Stimulated activated CD4-positive, alpha-beta T cell treated with anti-CD3 and anti-CD28 coated beads, Interleukin-15, amount 100 ng/mL, for 24 hours (primary cell): ENCODE measurements at regions not wholly inside any gene's neighbourhood (a gene's known extent, or its start where the extent isn't known, plus 50 kb on each side); places are given as distances from the start of the nearest gene placed in this dataset.
A peak's percentile ranks its signal among the peaks of the same experiment; 100 is the strongest.

Experiments used
- DNase-seq: peaks from one replicate; pipeline ENCODE4 v3.0.0-alpha.2; 2020

DNA sequence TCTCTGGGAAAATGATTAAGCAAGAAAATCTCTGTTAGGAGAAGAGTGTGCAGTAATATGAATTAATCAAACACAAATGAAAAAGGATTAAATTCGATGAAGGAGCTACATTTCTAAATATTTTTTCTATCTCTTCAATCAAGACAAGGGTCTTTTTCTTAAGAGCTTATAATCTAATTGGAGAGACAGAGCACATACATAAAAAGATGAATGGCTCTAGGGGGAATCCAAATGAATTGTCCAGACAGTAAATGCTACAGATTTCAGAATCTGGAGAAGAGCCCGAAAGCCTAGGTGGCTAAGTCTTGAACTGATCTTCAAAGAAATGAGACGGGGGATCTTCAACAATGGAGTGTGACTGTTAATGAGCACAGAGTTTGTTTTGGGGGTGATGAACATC, 723.6 kb downstream of the UTRN start:
- no peak for DNase-seq

DNA sequence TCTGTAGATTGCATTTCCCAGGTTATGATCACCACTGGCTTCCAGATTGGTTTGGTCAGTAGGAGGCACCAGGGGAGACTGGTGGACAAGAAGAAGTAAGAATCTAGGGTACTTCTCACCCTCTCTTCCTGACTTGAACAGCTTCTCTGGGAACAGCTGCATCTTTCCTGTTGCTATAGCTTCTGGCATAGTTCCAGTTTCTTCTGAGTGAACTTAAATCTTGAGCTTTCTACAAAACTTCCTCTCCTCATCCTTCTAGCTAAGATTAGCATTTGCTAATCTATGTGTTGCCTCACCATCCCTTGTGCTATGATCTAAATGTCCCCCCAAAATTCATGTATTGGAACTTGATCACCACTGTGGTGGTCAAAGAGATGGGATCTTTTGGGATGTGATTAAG, 724.6 kb downstream of the UTRN start:
- no peak for DNase-seq

GRCh38 chr6:145012039-145012662, 723.2 kb downstream of the EPM2A start:
- DNase-seq: no peak

DNA sequence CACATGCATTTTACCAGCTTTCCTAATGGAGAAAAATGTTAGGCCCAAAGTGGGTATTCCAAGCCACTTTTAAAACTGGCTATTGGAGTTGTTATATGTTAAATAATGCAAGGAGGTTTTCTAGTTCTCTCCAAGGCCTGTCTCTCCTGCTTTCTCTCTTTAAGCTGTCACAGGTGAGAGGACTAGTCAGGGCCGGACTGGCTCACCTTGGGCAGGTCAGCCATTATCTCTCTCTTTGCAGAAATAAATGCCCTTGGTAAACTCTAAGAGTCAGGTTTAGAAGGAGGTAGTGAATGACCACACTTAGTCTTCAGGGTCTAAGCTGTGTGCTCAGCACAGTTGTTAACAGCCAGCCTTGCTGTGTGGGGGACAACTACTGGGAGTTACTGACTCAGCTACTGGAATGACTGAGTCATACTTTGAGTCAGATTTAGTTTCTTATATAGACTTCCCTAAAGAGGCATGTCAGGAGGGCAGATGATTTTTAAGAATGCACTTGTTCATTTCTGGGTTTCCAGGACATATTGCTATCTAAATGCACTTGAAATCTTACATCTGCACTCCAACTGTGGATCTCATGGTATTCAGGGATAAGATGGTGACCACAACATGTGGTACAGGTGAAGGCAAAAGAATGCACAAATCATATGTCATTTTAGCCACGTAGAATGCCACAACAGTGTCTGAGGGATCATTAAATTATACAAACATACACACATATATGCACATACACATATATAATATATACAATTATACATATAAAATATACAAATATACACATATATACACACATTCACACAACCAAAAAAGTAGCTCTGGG, 719.4 kb downstream of the EPM2A start:
- peak; percentile 48 for DNase-seq

- no peak for DNase-seq
Observed at GRCh38 chr6:145017051-145017450, 718.3 kb downstream of the EPM2A start.

DNA sequence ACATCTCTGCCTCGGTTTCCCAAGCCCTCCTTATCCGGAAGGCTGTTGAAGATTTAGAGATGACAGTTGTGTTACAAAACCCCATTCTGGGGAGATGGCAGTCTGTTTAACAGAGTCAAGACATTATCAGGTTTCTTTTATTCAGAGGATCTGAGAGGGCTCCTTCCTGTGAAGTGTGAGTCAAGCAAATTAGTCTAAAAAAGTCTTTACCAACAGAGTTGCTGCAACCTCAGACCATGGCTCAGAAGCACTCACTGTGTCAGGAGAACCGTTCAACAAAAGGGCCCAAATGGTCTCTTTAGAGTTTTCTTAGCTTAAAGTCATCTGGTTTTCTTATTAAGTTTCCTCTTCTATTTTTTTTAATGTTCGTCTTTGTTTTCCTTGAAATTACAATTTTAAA, 717.8 kb downstream of the EPM2A start:
- DNase-seq: no peak

DNA sequence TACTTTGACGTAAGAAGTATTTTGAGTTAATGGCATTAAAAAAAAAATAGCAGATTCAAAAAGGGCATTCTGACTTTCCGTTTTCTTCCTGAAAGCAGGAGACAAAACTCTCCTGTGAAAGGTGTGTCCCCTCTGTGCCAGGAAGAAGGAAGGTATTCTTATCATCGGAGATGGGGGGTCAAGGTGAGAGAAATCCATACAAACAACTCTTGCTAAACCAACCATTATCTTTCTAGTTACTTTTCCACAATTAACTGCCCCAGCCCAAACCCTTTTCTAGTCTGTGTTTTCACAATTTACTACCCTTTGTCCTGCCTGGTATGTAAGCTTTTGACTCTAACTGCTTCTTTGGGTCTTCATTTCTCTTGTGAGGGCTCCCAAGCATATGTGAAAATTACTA, 717.3 kb downstream of the EPM2A start:
- DNase-seq: no peak

DNA sequence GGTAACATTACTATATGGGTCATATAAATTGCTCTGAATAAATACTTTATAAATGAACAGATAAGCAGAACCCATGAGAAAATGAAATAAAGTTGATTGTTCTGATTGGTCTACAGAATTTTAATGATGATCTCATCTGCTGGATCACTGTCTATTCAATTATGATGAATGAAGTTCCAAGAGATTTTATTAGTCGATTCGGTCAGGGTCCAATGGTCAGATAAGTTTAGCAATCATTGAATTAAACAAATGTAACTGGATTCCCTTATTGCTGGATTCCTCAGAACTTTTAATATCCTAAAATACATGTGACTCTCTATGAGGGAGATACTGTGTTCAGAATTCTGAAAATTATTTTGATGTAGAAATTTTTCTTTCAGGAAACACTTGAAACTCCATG, 715.2 kb downstream of the EPM2A start:
- DNase-seq: no peak

- no peak for DNase-seq
Observed at GRCh38 chr6:145020543-145020942, 714.8 kb downstream of the EPM2A start.

DNA sequence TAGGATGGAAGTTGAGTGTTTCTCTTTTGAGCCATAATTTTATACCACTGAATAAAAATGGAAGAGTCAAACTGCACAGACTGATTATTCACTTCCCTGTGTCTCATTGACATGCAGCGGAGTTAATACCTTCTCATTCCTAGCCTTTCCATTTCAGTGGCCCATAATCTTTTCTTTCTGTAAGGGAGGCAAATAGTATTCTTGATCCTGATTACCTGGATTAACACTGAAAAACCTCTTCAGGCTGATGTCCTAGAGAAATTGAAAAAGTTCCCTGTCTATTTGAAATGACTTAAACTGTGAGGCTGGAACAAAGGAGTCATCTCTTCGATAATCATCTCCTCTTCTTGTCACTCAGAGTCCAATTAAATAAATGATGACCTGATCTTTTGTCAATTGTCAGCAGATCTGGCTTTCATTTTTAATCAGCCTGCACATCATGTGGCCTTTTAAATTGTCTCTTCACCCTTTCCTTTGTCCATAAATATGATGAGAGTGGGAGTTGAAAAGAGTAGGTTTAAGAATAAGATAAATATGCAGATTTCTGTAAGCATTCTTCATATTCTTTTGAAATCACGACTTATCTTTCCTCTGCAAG, 713.0 kb downstream of the EPM2A start:
- DNase-seq: no peak

DNA sequence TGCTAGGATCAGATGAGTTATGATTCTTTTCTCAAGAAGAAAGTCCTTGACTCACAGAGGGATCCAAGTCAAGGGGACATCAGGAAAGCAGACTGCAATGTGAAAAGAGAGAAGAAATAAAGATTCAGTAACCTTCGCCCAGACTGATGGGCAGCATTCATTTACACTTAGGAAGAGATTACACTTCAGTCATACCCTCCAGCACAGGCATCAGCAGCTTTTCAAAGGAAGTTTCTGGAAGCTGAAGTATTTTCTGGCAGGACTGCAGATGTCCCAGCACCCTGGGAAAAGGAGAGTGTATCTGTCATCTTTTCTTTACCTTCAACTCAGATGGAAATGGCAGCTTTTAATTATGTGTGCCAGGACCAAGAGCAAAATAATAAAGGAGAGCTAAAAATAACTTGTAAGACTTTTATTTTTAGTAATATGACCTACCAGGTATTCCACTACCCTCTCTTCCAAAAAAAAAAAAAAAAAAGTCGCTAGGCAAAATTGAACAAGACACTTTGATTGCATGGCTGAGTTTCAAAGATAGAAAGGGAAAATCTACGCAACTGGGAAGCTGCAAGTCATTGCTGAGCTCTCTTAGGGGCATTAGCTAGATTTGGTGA, 712.1 kb downstream of the EPM2A start:
- no peak for DNase-seq

DNA sequence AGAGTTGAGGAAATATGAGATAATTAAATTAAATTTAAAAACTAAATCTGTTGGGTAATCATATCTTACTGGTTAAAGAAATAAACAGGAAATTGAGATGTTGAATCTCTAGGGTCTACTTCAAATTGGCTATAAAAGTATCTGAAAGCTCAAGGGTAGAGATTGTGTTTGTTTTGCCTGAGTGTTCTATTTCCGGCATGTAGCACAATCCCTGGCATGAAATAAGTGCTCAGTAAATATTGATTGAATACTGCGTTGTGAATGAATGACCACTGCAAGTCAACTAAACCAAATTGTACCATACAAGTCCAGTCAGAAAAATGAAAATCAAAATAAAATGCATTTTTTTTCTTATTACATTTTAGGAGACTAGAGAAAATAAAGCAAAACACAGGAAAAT, 709.8 kb downstream of the EPM2A start:
- DNase-seq: no peak

GRCh38 chr6:145026267-145026679, 709.0 kb downstream of the EPM2A start:
- DNase-seq: no peak

DNA sequence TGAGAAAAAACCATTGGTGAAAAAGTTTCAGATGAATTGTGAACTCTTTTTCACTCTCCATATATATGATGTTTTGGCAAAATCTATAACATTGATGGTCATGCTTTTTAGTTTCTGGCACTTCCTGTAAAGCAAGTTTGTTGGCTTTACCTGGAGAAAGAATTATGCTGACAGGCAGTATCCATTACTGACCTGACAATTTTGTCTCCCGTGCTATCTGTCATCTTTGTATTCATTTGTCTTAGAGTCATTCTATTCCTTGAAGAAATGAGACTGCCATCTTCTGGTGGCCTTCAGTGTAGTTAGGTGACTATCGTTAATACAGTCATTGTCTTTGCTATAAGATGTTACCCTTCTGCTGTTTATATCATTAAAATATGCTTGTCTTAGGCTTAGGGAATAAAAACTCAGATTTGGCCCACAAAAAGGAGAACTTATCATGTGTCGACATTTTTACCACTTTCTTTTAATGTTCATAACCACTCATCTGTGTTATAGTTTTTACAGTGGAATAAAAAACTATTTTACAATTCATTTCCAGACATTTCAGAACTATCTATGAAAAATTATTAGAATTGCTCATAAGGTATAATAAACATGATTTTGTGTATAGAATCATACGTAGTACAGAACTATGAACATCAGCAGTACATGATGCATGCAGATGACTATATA, 707.0 kb downstream of the EPM2A start:
- peak; percentile 11 for DNase-seq

DNA sequence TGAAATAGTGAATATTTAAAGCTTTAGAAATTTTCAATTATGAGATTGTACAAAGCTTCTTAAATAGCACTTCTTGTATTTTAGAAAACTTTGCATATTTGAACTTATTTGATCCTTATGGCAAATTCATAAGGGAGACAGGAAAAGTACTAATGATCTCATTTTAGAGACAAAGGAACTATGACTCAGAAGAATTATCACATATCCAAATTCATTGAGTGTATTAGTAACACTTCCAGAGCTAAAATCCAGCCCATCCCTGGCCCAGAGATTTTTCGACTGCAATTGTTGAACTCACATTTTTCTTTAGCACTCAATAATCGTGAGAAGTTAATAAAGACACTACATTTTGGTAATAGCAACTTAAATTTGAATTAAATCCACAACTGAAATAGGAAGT, 704.3 kb downstream of the EPM2A start:
- no peak for DNase-seq

- DNase-seq: no peak
Observed at GRCh38 chr6:145031962-145032361, 703.4 kb downstream of the EPM2A start.

- no peak for DNase-seq
Observed at GRCh38 chr6:145032562-145033145, 702.7 kb downstream of the EPM2A start.

- no peak for DNase-seq
Observed at GRCh38 chr6:145034664-145035063, 700.7 kb downstream of the EPM2A start.

DNA sequence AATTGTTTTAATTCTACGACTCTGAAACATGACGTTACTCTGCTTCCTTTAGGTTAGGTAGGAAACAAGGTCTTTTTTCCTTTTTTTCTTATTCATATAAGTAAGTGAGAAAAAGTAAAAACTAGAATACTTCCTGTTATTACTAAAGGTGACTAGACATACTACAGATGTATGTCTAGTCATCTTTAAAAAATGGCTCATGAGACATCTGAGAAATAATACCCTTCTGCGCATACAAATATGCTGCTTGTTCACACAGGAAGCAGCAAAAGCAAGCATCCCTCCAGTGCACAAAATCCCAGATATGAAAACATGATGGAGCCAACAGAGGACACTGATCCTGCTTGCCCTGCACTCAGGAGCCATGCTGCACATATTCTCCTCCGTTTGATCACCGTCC, 699.1 kb downstream of the EPM2A start:
- DNase-seq: no peak

GRCh38 chr6:145036848-145037567, 698.3 kb downstream of the EPM2A start:
- no peak for DNase-seq

DNA sequence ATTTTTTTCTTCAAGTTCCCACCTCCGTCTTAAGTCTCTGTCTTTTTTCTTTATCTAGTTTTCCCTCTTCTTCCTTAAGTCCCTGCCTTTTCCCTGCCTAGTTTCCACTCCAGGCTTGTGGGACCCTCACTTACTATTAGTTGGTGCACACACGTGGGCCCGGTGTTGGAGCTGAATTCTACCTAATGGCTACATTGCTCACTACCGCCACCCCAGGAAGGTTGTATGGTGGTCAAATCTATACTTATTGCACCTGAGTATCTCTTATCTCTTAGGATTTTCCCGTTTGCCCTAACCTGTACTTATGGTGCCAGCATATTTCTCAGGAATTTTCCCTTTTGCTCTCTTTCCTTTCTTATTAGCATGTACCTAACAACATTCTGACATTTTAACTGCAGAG, 692.8 kb downstream of the EPM2A start:
- DNase-seq: peak; percentile 3

- no peak for DNase-seq
Observed at GRCh38 chr6:145043926-145044500, 691.3 kb downstream of the EPM2A start.
